ENCODE measurements at regions not wholly inside any gene's neighbourhood (a gene's known extent, or its start where the extent isn't known, plus 50 kb on each side); places are given as distances from the start of the nearest gene placed in this dataset.

DNA sequence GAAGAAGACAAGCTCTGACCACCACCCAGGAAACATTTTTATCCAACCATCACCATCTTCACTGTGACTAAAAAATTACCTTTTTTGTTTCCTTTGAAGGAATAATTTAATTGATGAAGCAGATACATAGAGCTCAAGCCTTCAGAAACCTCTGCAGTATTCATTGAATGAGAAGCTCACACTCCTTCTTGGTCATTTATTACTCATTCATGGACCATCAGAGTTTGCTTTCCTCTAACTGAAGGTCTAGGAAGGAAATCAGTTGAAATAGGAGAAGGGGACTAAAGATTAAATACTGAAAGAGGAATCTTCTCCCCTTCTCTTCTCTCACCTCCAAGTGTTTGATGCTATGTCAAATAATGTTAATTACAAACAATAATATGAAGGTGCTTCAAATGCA, 290.6 kb upstream of the KLF3 start:
- no peak for TF ChIP-seq CTCF (IDR thresholded peaks at IDR 0.05)
- Histone ChIP-seq H3K9me3 (ENCODE audit: control insufficient read depth, low read length) (no peaks in the 10 kb centered on the region), H3K36me3 (ENCODE audit: control insufficient read depth, insufficient read depth, low read length) (no peaks in the 10 kb centered on the region), H2AFZ (no peak overlapping the region), H3K27me3 (ENCODE audit: control insufficient read depth, insufficient read depth, low read length) (no peaks in the 10 kb centered on the region), H3K4me2 (ENCODE audit: low read length) (no peak overlapping the region), H3K4me3 (ENCODE audit: low read depth, low read length) (no peak overlapping the region), H3K9ac (no peak overlapping the region), H3K4me1 (peaks cover 2% of the 10 kb centered on the region), H3K79me2 (no peaks in the 10 kb centered on the region), H3K27ac (no peak overlapping the region)

- H3K4me2 ChIP-seq (ENCODE audit: low read length) = no peak overlapping the region
Measured at GRCh38 chr4:38377195-38377594, 286.8 kb upstream of the KLF3 start.

GRCh38 chr4:38378478-38378877, 285.5 kb upstream of the KLF3 start:
- H3K9me3 ChIP-seq (ENCODE audit: control insufficient read depth, low read length) = no peaks in the 10 kb centered on the region
- H2AFZ ChIP-seq = no peak overlapping the region
- peaks cover 6% of the 10 kb centered on the region for H3K4me1 ChIP-seq
- H3K9ac ChIP-seq = no peak overlapping the region
- H3K27ac ChIP-seq = no peak overlapping the region
- H3K4me3 ChIP-seq (ENCODE audit: low read depth, low read length) = no peak overlapping the region
- no peak for TF ChIP-seq CTCF (IDR thresholded peaks at IDR 0.05)
- no peaks in the 10 kb centered on the region for H3K79me2 ChIP-seq
- H3K36me3 ChIP-seq (ENCODE audit: control insufficient read depth, insufficient read depth, low read length) = no peaks in the 10 kb centered on the region
- H3K4me2 ChIP-seq (ENCODE audit: low read length) = no peak overlapping the region
- H3K27me3 ChIP-seq (ENCODE audit: control insufficient read depth, insufficient read depth, low read length) = no peaks in the 10 kb centered on the region

More at GRCh38 chr4:38377195-38377594, 286.8 kb upstream of the KLF3 start:
- no peak overlapping the region for H3K4me3 ChIP-seq (ENCODE audit: low read depth, low read length)
- H3K79me2 ChIP-seq = no peaks in the 10 kb centered on the region
- H3K9ac ChIP-seq = no peak overlapping the region
- no peak overlapping the region for H3K27ac ChIP-seq
- H3K9me3 ChIP-seq (ENCODE audit: control insufficient read depth, low read length) = no peaks in the 10 kb centered on the region
- no peaks in the 10 kb centered on the region for H3K36me3 ChIP-seq (ENCODE audit: control insufficient read depth, insufficient read depth, low read length)
- no peaks in the 10 kb centered on the region for H3K27me3 ChIP-seq (ENCODE audit: control insufficient read depth, insufficient read depth, low read length)
- H3K4me1 ChIP-seq = no peaks in the 10 kb centered on the region
- H2AFZ ChIP-seq = no peak overlapping the region
- TF ChIP-seq CTCF (IDR thresholded peaks at IDR 0.05) = no peak

GRCh38 chr4:38381788-38382187, 282.2 kb upstream of the KLF3 start:
- TF ChIP-seq CTCF (IDR thresholded peaks at IDR 0.05) = no peak
- peaks cover 19% of the 10 kb centered on the region for H3K4me1 ChIP-seq
- no peaks in the 10 kb centered on the region for H3K36me3 ChIP-seq (ENCODE audit: control insufficient read depth, insufficient read depth, low read length)
- H3K4me2 ChIP-seq (ENCODE audit: low read length) = no peak overlapping the region
- H3K9ac ChIP-seq = no peak overlapping the region
- no peak overlapping the region for H2AFZ ChIP-seq
- no peak overlapping the region for H3K4me3 ChIP-seq (ENCODE audit: low read depth, low read length)
- no peaks in the 10 kb centered on the region for H3K79me2 ChIP-seq
- H3K27ac ChIP-seq = no peak overlapping the region
- no peaks in the 10 kb centered on the region for H3K27me3 ChIP-seq (ENCODE audit: control insufficient read depth, insufficient read depth, low read length)
- H3K9me3 ChIP-seq (ENCODE audit: control insufficient read depth, low read length) = no peaks in the 10 kb centered on the region

DNA sequence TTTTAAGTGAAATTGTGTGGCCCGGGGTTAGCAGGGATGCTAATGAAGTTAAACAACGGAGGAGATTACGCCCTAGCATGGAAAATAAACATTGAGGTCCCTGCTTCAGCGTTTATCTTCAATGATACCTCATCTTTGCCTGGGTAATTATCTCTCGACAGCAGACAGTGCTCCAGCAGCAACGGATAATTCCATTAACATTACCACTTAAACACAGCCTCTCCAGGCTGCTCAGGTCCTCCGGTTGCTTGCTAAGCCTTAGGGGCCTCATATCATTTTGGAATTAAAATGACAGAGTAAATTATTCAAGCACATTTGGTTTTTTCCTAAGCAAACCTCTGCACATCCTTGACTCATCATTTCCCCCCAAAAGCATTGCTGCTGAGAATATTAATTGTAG, 281.5 kb upstream of the KLF3 start:
- H3K9me3 ChIP-seq (ENCODE audit: control insufficient read depth, low read length) = no peaks in the 10 kb centered on the region
- H3K27ac ChIP-seq = peak overlapping the region; percentile 33
- no peaks in the 10 kb centered on the region for H3K79me2 ChIP-seq
- peaks cover 23% of the 10 kb centered on the region for H3K4me1 ChIP-seq
- H2AFZ ChIP-seq = peak overlapping the region; percentile 53
- H3K36me3 ChIP-seq (ENCODE audit: control insufficient read depth, insufficient read depth, low read length) = no peaks in the 10 kb centered on the region
- no peak overlapping the region for H3K9ac ChIP-seq
- no peak overlapping the region for H3K4me3 ChIP-seq (ENCODE audit: low read depth, low read length)
- no peak for TF ChIP-seq CTCF (IDR thresholded peaks at IDR 0.05)
- peak overlapping the region; percentile 6 for H3K4me2 ChIP-seq (ENCODE audit: low read length)
- H3K27me3 ChIP-seq (ENCODE audit: control insufficient read depth, insufficient read depth, low read length) = no peaks in the 10 kb centered on the region
